AG09309 (cell line): ENCODE measurements at regions not wholly inside any gene's neighbourhood (a gene's known extent, or its start where the extent isn't known, plus 50 kb on each side); places are given as distances from the start of the nearest gene placed in this dataset.

Experiments
- DNase-seq: peaks from one replicate; pipeline ENCODE4 v3.0.0-alpha.2; 2010; ENCODE audit warnings: low read depth
- H3K4me3 ChIP-seq: 2 replicates; pipeline ENCODE4 v1.5.1; 2011; ENCODE audit warnings: mild to moderate bottlenecking, low read depth, low read length, moderate library complexity; ENCODE audit not compliant: control insufficient read depth
- TF ChIP-seq, protein P1 (sequence below): IDR thresholded peaks from 2 replicates; pipeline ENCODE4 v1.5.1; 2011; ENCODE audit warnings: mild to moderate bottlenecking, low read depth, low read length, inconsistent platforms; ENCODE audit not compliant: insufficient read depth, control insufficient read depth; ENCODE audit errors: missing control alignments

GRCh38 chr11:13127161-13127560 lies 118.0 kb downstream of the RASSF10 start:
- TF ChIP-seq, protein P1, sequence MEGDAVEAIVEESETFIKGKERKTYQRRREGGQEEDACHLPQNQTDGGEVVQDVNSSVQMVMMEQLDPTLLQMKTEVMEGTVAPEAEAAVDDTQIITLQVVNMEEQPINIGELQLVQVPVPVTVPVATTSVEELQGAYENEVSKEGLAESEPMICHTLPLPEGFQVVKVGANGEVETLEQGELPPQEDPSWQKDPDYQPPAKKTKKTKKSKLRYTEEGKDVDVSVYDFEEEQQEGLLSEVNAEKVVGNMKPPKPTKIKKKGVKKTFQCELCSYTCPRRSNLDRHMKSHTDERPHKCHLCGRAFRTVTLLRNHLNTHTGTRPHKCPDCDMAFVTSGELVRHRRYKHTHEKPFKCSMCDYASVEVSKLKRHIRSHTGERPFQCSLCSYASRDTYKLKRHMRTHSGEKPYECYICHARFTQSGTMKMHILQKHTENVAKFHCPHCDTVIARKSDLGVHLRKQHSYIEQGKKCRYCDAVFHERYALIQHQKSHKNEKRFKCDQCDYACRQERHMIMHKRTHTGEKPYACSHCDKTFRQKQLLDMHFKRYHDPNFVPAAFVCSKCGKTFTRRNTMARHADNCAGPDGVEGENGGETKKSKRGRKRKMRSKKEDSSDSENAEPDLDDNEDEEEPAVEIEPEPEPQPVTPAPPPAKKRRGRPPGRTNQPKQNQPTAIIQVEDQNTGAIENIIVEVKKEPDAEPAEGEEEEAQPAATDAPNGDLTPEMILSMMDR, result no peak
- no peak for DNase-seq
- H3K4me3 ChIP-seq, result no peak overlapping the region

DNA sequence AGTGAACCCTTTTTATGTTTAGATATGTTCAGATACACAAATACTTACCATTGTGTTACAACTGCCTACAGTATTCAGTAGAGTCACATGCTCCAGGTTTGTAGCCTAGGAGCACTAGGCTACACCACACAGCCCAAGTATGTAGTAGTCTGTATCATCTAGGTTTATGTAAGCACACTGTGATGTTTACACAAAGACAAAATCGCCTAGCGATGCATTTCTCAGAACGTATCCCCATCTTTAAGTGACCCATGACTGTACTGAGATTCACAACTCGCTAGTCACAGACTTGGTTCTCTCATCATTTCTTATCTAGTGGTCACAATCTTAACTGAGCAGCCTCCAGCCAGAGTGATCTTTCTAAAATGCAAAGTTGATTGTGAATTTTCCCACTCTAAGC lies 119.2 kb downstream of the RASSF10 start:
- no peak for DNase-seq
- H3K4me3 ChIP-seq, result no peak overlapping the region
- TF ChIP-seq, protein P1, result no peak

DNA sequence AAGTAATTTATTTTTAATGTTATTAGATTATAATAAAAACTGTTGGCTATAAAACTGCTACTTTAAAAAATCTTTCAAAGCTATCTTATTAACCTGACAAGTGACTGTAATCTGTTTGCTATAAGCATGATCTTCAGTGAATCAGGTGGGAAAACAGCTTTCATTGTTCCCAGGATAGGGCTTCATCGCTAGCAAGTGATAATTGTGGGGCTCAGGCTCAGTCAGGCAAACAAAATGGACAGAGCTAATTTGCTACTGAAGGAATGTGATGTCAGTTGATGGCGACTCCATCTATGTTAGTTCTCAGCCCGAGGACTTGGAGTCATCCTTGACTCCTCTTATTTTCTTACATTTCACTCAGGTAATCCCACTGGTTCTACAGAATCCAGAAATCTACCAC lies 125.0 kb downstream of the RASSF10 start:
- no peak for DNase-seq
- TF ChIP-seq, protein P1, result no peak
- H3K4me3 ChIP-seq, result no peak overlapping the region

DNA sequence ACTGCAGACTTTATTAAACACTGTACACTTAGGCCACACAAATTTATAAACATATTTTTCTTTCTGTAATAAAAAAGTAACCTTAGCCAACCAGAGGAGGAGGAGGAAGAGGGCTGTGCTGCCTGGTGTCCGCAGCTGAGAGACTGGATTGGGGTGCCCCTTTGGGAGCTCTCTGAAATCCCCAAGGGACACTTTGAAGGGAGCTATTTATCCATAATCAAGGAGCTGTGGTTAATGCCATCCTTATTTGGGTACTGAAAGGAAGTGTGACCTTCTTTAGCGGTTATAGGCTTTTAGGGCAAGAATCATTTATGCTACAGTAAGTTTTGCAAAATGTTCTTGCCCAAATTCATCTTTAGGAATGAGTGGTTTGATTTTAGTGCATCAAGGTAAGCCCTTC lies 125.8 kb downstream of the RASSF10 start:
- TF ChIP-seq, protein P1, result no peak
- no peak for DNase-seq
- no peak overlapping the region for H3K4me3 ChIP-seq

DNA sequence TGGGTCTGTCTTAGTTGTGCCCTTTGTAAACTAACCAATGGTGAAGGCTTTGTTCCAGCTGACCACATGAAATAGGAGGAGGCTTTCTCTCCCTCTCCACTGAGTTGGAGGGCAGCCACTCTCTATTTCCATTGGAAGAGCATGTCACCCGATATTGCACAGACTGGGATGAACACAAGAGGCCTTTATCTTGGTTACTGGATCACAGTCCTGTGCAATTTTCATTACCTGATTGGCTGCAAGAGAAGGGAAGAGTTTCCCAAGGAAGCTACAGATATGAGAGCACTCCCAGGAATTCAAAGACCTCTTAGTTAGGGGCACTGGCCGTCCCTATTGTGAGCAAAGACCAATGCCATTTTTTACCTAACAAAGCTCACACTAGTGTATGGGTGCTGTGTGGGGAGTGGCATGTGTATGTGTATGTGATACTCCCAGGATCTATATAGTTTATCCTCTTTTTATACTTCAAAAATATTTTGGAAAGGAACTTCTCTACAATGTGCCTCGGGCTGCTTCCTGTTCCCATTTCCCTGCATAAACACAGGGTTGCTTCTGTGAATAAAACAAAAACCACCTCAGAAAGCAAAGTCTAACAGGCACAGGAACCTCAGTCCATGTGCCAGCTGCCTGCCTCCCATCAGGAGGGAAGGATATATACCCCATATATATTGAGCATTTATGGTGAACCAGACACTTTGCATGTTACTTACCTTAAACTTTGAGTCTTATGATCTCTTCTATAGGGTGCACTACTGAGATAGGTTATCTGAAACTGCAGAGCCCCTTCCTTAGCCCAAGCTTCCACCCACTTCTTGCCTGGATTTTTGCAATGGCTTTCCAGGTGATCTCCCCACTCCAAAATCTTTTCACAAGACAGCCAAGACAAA lies 126.5 kb downstream of the RASSF10 start:
- DNase-seq, result no peak
- TF ChIP-seq, protein P1, result no peak
- H3K4me3 ChIP-seq, result no peak overlapping the region

DNA sequence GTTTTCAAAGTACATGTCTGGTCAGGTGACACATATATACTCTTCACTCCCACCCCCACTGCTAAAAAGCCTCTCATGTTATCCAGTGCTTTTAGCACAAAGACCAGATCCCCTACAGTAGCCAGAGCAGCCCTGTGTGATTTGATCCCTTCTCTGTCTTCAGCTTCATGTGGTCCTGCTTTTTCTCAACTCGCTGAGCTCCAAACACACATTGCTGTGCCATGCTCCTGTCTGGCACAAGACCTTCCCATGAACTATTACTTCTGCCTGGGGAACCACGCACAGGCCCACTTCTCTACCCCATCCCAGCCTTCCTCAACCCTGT lies 127.1 kb downstream of the RASSF10 start:
- DNase-seq, result no peak
- H3K4me3 ChIP-seq, result no peak overlapping the region
- TF ChIP-seq, protein P1, result no peak
